Stimulated activated naive CD8-positive, alpha-beta T cell treated with anti-CD3 and anti-CD28 coated beads, Interleukin-15, amount 100 ng/mL, for 72 hours (primary cell): ENCODE measurements at regions not wholly inside any gene's neighbourhood (a gene's known extent, or its start where the extent isn't known, plus 50 kb on each side); places are given as distances from the start of the nearest gene placed in this dataset.
"Not testable (repeated sequence)": the region's sequence is repeated elsewhere in the genome, so short reads cannot be mapped to it uniquely, and the experiment has no call there.

Source experiments
- ATAC-seq: fragments of 150-1000 bp; cut with Tn5 transposase; 2 replicates; pipeline ENCODE4 v1.10.0; 2021; ENCODE audit warnings: mild to moderate bottlenecking, moderate library complexity
- DNase-seq, 2 donors: peaks; one replicate each; pipeline ENCODE4 v3.0.0; 2021 to 2022
- H3K27ac Mint-ChIP-seq, 2 donors: one replicate each; pipeline ENCODE4 v1.8.0; 2022; ENCODE audit warnings: mild to moderate bottlenecking in 2 of 2, mixed read lengths in 2 of 2, moderate library complexity in 2 of 2
- H3K27me3 Mint-ChIP-seq: one replicate; pipeline ENCODE4 v1.8.0; 2022; ENCODE audit warnings: mixed read lengths
- H3K4me1 Mint-ChIP-seq: one replicate; pipeline ENCODE4 v1.8.0; 2022; ENCODE audit warnings: mild to moderate bottlenecking, mixed read lengths
- H3K4me3 Mint-ChIP-seq, 2 donors: one replicate each; pipeline ENCODE4 v1.8.0; 2022; ENCODE audit warnings: mild to moderate bottlenecking in 2 of 2, mixed read lengths in 2 of 2, moderate library complexity in 1 of 2
- H3K9me3 Mint-ChIP-seq, 2 donors: one replicate each; pipeline ENCODE4 v1.8.0; 2022; ENCODE audit warnings: mixed read lengths in 2 of 2

DNA sequence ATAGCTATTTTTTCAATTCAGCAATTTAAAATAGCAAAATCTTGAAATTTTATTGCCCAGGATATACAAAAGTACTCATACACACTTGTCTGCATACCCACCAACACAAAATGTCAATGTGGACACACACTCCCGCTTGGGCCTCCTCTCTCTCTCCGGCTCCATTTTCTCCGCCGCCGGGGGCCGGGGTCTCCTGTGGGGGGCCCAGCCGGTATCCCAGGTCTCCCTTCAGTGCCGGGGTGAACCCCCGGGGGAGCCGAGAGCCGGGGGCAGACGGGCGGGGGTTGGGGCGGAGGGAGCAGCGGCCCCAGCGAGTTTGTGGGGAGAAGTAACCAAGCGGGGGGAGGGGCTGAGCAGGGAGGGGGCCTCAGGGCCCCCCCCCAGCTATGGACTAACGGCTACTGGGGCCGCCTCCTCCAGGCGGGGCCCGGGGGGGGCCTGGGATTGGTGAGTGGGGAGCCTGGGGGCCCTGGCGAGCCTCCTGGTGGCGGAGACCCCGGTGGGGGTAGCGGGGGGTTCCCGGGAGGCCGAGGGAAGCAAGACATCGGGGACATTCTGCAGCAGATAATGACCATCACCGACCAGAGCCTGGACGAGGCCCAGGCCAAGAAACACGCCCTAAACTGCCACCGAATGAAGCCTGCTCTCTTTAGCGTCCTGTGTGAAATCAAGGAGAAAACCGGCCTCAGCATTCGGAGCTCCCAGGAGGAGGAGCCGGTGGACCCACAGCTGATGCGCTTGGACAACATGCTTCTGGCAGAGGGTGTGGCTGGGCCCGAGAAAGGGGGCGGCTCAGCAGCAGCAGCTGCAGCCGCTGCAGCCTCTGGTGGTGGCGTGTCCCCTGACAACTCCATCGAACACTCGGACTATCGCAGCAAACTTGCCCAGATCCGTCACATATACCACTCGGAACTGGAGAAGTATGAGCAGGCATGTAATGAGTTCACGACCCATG is 56.6 kb downstream of the CHST2 start:
- H3K27ac Mint-ChIP-seq: peak overlapping the region in 1 of 2 donors; percentile 21
- peak; percentile 42 for ATAC-seq
- peaks cover 48% of the 10 kb centered on the region for H3K4me1 Mint-ChIP-seq
- peaks cover 13 to 25% of the 10 kb centered on the region in 2 donors for H3K9me3 Mint-ChIP-seq
- DNase-seq, H3K27me3 Mint-ChIP-seq, H3K4me3 Mint-ChIP-seq: not testable (repeated sequence)

DNA sequence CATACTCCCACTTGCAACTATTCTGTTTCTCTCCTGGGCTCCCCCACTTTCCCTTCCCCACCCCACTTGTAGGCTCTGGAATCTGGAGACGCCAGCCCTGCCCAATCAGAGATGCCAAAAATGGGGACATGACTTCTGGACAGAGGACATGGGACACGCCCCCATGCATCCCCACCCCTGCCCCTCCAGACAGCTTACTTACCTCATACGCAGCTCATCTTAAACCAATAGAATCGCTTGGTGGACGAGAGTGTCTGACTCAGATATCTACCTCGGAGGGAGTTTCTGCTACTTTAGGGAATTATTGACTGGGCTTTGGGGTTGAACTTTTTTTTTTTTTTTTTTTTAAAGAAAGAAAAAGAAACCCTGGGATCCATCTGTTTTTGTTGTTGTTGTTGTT is 58.4 kb downstream of the CHST2 start:
- peaks cover 31% of the 10 kb centered on the region for H3K4me1 Mint-ChIP-seq
- H3K27ac Mint-ChIP-seq: not testable (repeated sequence)
- ATAC-seq: peak; percentile 73

GRCh38 chr3:143178775-143179548 is 59.4 kb downstream of the CHST2 start:
- not testable (repeated sequence) for H3K4me3 Mint-ChIP-seq, DNase-seq, ATAC-seq, H3K27ac Mint-ChIP-seq, H3K27me3 Mint-ChIP-seq
- Mint-ChIP-seq H3K9me3 (peaks cover 5 to 11% of the 10 kb centered on the region in 2 donors), H3K4me1 (peaks cover 31% of the 10 kb centered on the region)

More for the DNA sequence above, 58.4 kb downstream of the CHST2 start:
- not testable (repeated sequence) for DNase-seq, H3K4me3 Mint-ChIP-seq, H3K27me3 Mint-ChIP-seq
- H3K9me3 Mint-ChIP-seq: peaks cover 15 to 17% of the 10 kb centered on the region in 2 donors

- Mint-ChIP-seq H3K4me3 (no peak overlapping the region), H3K27ac (no peak overlapping the region)
- no peak for ATAC-seq
Observed at GRCh38 chr3:143179603-143180002, 60.0 kb downstream of the CHST2 start.

DNA sequence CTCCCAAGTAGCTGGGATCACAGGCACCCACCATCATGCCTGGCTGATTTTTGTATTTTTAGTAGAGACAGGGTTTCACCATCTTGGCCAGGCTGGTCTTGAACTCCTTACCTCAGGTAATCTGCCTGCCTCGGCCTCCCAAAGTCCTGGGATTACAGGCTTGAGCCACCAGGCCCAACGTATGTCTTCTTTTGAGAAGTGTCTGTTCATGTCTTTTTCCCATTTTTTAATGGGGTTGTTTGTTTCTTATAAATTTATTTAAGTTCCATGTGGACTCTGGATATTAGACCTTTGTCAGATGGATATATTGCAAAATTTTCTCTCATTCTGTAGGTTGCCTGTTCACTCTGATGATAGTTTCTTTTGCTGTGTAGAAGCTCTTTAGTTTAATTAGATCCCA is 61.3 kb downstream of the CHST2 start:
- not testable (repeated sequence) for H3K27me3 Mint-ChIP-seq, DNase-seq, ATAC-seq, H3K27ac Mint-ChIP-seq, H3K4me3 Mint-ChIP-seq
- Mint-ChIP-seq H3K9me3 (peaks cover 0 to 11% of the 10 kb centered on the region in 2 donors), H3K4me1 (peaks cover 27% of the 10 kb centered on the region)

More at GRCh38 chr3:143179603-143180002, 60.0 kb downstream of the CHST2 start:
- Mint-ChIP-seq H3K4me1 (peaks cover 31% of the 10 kb centered on the region), H3K27me3 (no peaks in the 10 kb centered on the region), H3K9me3 (peaks cover 0 to 11% of the 10 kb centered on the region in 2 donors)
- no peak for DNase-seq

DNA sequence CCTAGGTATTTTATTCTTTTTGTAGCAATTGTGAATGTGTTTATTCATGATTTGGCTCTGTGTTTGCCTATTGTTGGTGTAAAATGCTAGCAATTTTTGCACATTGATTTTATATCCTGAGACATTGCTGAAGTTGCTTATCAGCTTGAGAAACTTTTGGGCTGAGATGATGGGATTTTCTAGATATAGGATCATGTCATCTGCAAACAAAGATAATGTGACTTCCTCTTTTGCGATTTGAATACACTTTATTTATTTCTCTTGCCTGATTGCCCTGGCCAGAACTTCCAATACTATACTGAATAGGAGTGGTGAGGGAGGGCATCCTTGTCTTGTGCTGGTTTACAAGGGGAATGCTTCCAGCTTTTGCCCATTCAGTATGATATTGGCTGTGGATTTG is 62.4 kb downstream of the CHST2 start:
- not testable (repeated sequence) for H3K27ac Mint-ChIP-seq, H3K27me3 Mint-ChIP-seq, H3K4me3 Mint-ChIP-seq, DNase-seq, ATAC-seq
- peaks cover 0 to 11% of the 10 kb centered on the region in 2 donors for H3K9me3 Mint-ChIP-seq
- H3K4me1 Mint-ChIP-seq: peaks cover 27% of the 10 kb centered on the region

DNA sequence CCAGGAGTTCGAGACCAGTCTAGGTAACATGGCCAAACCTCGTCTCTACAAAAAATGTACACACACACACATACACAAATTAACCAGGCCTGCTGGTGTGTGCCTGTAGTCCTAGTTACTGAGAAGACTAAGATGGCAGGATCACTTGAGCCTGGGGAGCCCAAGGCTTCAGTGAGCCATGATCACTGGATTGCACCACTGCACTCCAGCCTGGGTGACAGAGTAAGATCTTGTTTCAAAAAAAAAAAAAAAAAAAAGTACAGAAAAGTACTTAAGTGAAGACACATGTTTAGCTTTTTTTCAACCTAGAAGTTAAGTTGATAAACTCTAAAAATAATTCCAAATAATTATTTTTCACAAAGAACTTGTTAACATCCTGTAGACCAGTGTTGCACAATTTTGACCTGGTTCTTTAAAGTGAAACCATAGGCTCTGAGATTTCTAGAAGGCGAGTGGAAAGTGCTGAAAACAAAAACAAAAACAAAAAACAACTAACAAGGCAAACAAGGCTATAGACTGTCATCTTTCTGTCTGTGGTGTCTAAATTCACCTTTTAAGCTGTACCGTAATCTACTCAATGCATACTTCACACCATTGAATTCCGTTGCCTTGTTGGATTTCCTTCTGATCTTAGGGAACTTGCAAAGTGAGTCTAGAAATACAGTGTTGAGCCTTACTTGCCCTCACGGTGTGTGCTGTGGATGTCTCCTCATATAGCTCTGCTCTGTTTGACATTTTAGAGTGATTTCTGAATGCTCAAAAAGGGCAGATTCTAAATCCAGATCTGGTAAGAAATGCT is 63.5 kb downstream of the CHST2 start:
- H3K4me1 Mint-ChIP-seq: peaks cover 17% of the 10 kb centered on the region
- peaks cover 0 to 11% of the 10 kb centered on the region in 2 donors for H3K9me3 Mint-ChIP-seq
- DNase-seq: no peak
- ATAC-seq: no peak
- no peaks in the 10 kb centered on the region for H3K27me3 Mint-ChIP-seq
- no peak overlapping the region for H3K4me3 Mint-ChIP-seq
- no peak overlapping the region for H3K27ac Mint-ChIP-seq

DNA sequence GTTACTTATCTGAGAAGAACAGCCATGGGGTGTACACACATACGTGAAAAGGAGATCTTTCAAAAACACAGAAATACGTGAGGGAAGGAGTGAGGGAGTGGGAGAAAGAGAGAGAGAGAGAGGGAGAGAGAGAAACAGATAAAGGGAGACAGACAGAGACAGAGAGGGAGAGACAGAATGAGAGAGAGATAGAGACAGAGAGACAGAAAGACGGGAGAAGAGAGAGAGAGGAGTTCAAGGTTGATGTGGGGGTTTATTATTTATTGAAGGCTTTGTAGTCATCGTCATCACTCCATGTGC is 64.0 kb downstream of the CHST2 start:
- no peak overlapping the region for H3K27ac Mint-ChIP-seq
- no peak for ATAC-seq
- no peak overlapping the region for H3K4me3 Mint-ChIP-seq
- peaks cover 17% of the 10 kb centered on the region for H3K4me1 Mint-ChIP-seq
- no peaks in the 10 kb centered on the region for H3K27me3 Mint-ChIP-seq
- peaks cover 0 to 11% of the 10 kb centered on the region in 2 donors for H3K9me3 Mint-ChIP-seq
- DNase-seq: no peak

DNA sequence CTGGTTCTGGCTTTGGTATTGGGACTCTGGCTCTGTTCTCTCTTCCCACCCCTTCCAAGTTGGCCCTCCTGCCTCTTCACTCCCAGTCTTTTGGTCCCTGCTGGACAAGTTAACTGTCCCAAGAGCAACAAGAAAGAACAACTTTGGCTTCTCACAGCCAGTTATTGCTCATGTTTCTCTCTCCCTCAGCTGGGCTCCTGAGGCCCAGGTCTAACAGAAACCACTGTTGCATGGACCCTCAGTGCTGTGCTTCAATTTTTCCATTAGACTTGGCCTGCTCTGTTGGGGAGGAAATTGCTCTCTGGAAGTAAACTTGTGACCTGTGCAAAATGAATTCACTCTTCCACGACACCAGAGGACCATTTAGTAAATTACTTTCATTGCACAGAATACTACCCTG is 64.5 kb downstream of the CHST2 start:
- DNase-seq (no peak), ATAC-seq (peak; percentile 15)
- Mint-ChIP-seq H3K27me3 (no peaks in the 10 kb centered on the region), H3K9me3 (peaks cover 0 to 11% of the 10 kb centered on the region in 2 donors), H3K4me3 (no peak overlapping the region), H3K4me1 (peaks cover 17% of the 10 kb centered on the region), H3K27ac (peak overlapping the region in 1 of 2 donors; percentile 68)

- ATAC-seq (no peak), DNase-seq (no peak)
- H3K27ac Mint-ChIP-seq: no peak overlapping the region
- H3K4me1 Mint-ChIP-seq: peaks cover 17% of the 10 kb centered on the region
- no peak overlapping the region for H3K4me3 Mint-ChIP-seq
- no peaks in the 10 kb centered on the region for H3K27me3 Mint-ChIP-seq
- H3K9me3 Mint-ChIP-seq: peaks cover 0 to 7% of the 10 kb centered on the region in 2 donors
Observed at GRCh38 chr3:143185401-143185800, 65.8 kb downstream of the CHST2 start.

GRCh38 chr3:143187111-143187510 is 67.5 kb downstream of the CHST2 start:
- Mint-ChIP-seq H3K4me3 (no peak overlapping the region), H3K27ac (no peak overlapping the region), H3K4me1 (peaks cover 31% of the 10 kb centered on the region), H3K9me3 (peaks cover 0 to 10% of the 10 kb centered on the region in 2 donors), H3K27me3 (no peaks in the 10 kb centered on the region)
- no peak for DNase-seq
- no peak for ATAC-seq

- Mint-ChIP-seq H3K9me3 (peaks cover 7 to 23% of the 10 kb centered on the region in 2 donors), H3K27me3 (no peaks in the 10 kb centered on the region), H3K4me1 (peaks cover 31% of the 10 kb centered on the region), H3K4me3 (no peak overlapping the region), H3K27ac (no peak overlapping the region)
- ATAC-seq (no peak), DNase-seq (no peak)
Observed at GRCh38 chr3:143188881-143189280, 69.3 kb downstream of the CHST2 start.

DNA sequence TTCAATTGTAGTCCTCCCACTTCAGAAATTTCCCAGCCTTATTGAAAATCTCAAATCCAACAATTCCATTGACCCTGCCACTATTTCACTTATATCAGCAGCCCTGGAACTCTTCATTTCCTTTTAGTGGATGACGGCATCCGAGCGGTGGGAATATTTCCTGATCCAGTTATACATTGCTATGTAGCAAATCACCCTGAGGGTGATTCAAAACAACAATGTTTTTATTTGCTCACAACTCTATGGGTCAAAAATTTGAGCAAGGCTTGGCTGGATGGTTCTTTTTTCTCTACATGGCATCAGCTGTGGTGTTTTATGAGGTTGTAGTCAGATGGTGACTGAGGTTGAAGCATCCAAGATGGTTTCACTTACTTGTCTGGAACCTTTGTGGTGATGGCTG is 70.5 kb downstream of the CHST2 start:
- ATAC-seq (no peak), DNase-seq (no peak)
- Mint-ChIP-seq H3K9me3 (peaks cover 7 to 23% of the 10 kb centered on the region in 2 donors), H3K4me1 (peaks cover 22% of the 10 kb centered on the region), H3K27ac (no peak overlapping the region), H3K4me3 (no peak overlapping the region), H3K27me3 (no peaks in the 10 kb centered on the region)

GRCh38 chr3:143192193-143192592 is 72.6 kb downstream of the CHST2 start:
- DNase-seq (no peak), ATAC-seq (peak; percentile 33)
- Mint-ChIP-seq H3K4me3 (no peak overlapping the region), H3K9me3 (peaks cover 7 to 24% of the 10 kb centered on the region in 2 donors), H3K27me3 (no peaks in the 10 kb centered on the region), H3K27ac (no peak overlapping the region), H3K4me1 (peaks cover 22% of the 10 kb centered on the region)
